ENCODE measurements at regions not wholly inside any gene's neighbourhood (a gene's known extent, or its start where the extent isn't known, plus 50 kb on each side); places are given as distances from the start of the nearest gene placed in this dataset.

DNA sequence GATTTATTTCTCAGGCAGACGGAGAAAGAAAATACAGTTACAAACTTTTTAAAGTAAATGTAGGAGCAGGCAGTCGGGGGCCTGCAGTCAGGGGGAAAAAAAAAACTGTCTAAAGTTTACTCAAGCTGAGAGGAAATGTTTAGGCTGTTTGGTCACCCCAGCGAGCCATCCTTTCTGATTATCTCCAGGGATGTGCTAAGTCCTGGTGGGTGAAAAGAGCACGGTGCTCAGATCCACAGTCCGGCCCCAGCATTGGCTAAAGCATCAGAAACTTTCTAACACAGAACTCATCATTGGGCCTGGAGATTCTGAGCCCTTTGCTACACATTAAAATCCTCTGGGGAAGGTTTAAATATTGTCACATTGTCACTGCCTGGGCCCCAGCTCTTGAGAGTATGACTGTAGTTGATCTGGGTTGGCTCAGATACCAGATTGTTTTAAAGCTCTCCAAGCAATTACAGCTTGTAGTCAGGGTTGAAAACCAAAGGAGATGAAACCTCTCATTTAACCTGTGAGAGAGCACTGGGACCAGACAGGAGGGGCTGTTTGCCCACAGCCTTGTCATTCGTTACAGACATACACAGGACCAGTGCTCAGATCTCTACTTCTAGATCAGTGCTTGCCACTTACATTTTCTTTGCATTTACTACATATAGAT is 131.1 kb upstream of the HTR2A start:
- Histone ChIP-seq H3K9me3 (ENCODE audit: insufficient read depth, low read length) (no peaks in the 10 kb centered on the region), H3K36me3 (ENCODE audit: low read length) (no peaks in the 10 kb centered on the region), H3K9me2 (replicated peaks; ENCODE audit: insufficient read depth, low read length) (no peaks in the 10 kb centered on the region), H3K4me2 (ENCODE audit: low read depth, low read length, poor library complexity, severe bottlenecking) (no peak overlapping the region), H3F3A (ENCODE audit: insufficient read depth) (no peaks in the 10 kb centered on the region), H3K27me3 (ENCODE audit: low read length) (no peaks in the 10 kb centered on the region), H3K79me2 (ENCODE audit: insufficient read depth, low read length) (no peaks in the 10 kb centered on the region), H4K20me1 (ENCODE audit: low read depth, low read length) (no peaks in the 10 kb centered on the region), H3K9ac (ENCODE audit: low read length) (no peak overlapping the region), H3K4me3 (ENCODE audit: insufficient read depth, low read length, poor library complexity, severe bottlenecking) (no peak overlapping the region), H2AFZ (ENCODE audit: low read depth, low read length, severe bottlenecking) (no peak overlapping the region), H3K27ac (ENCODE audit: low read depth, low read length) (no peak overlapping the region)
- TF ChIP-seq, protein P1, sequence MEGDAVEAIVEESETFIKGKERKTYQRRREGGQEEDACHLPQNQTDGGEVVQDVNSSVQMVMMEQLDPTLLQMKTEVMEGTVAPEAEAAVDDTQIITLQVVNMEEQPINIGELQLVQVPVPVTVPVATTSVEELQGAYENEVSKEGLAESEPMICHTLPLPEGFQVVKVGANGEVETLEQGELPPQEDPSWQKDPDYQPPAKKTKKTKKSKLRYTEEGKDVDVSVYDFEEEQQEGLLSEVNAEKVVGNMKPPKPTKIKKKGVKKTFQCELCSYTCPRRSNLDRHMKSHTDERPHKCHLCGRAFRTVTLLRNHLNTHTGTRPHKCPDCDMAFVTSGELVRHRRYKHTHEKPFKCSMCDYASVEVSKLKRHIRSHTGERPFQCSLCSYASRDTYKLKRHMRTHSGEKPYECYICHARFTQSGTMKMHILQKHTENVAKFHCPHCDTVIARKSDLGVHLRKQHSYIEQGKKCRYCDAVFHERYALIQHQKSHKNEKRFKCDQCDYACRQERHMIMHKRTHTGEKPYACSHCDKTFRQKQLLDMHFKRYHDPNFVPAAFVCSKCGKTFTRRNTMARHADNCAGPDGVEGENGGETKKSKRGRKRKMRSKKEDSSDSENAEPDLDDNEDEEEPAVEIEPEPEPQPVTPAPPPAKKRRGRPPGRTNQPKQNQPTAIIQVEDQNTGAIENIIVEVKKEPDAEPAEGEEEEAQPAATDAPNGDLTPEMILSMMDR (IDR thresholded peaks at IDR 0.05; ENCODE audit: insufficient read depth, low read length, poor library complexity, severe bottlenecking): no peak
- no peak for TF ChIP-seq EZH2phosphoT487 (conservative IDR thresholded peaks at IDR 0.05; ENCODE audit: low read length)

DNA sequence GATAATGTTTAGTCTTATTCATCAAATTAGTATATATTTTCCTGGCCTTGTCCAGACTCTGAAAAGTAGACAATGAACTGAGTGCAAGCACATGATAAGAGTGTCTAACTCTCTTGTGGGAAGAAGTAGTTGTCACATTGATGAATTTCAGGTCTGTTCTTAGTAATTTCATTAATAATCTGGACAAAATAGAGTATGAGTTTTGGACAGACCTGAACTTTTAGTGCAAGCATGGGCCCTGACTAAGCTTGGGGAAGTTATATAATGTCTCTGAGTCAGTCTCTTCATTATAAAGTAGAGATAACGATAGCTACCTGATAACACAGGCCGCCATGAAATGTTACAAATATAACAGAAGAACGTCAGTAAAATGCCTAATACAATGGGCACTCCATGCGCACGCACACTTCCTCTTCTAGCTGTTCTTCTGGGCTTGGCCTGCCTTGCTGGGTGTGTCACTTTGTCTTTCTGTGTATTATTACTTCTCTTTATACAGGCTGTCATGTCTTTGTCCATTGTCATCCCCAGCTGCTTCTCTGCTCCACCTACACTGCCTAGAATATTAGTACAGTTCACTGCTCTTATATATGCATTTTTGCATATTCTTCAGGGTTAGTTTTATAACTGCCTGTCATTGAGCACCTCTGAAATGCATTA is 129.1 kb upstream of the HTR2A start:
- no peak for TF ChIP-seq EZH2phosphoT487 (conservative IDR thresholded peaks at IDR 0.05; ENCODE audit: low read length)
- TF ChIP-seq, protein P1 (IDR thresholded peaks at IDR 0.05; ENCODE audit: insufficient read depth, low read length, poor library complexity, severe bottlenecking): no peak
- H3K4me2 ChIP-seq (ENCODE audit: low read depth, low read length, poor library complexity, severe bottlenecking): no peak overlapping the region
- no peaks in the 10 kb centered on the region for H3K36me3 ChIP-seq (ENCODE audit: low read length)
- H3K4me3 ChIP-seq (ENCODE audit: insufficient read depth, low read length, poor library complexity, severe bottlenecking): no peak overlapping the region
- no peaks in the 10 kb centered on the region for H4K20me1 ChIP-seq (ENCODE audit: low read depth, low read length)
- H3K27me3 ChIP-seq (ENCODE audit: low read length): no peaks in the 10 kb centered on the region
- no peaks in the 10 kb centered on the region for H3K79me2 ChIP-seq (ENCODE audit: insufficient read depth, low read length)
- no peak overlapping the region for H3K27ac ChIP-seq (ENCODE audit: low read depth, low read length)
- H3K9me2 ChIP-seq (replicated peaks; ENCODE audit: insufficient read depth, low read length): no peaks in the 10 kb centered on the region
- no peaks in the 10 kb centered on the region for H3F3A ChIP-seq (ENCODE audit: insufficient read depth)
- no peaks in the 10 kb centered on the region for H3K9me3 ChIP-seq (ENCODE audit: insufficient read depth, low read length)
- no peak overlapping the region for H2AFZ ChIP-seq (ENCODE audit: low read depth, low read length, severe bottlenecking)
- no peak overlapping the region for H3K9ac ChIP-seq (ENCODE audit: low read length)

DNA sequence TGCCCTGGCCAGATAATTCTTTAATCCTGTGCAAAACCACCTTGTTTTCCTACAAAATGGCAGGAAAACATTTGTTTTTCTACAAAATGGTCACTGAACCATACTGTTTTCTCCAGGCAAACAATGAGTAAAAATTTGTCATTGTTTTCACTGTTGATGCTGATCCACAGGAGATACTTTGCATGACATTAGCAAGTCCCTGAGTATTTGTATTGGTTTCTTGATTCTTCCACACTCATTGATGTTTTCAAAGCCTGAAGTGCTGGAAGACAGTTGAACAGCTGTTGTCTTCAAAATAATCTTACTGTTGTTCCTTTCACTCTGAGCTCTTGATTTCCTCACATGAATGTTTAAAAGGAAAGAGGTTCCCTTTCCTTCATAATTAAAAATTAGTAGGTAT is 123.1 kb upstream of the HTR2A start:
- Histone ChIP-seq H3K9me3 (ENCODE audit: insufficient read depth, low read length) (no peaks in the 10 kb centered on the region), H3F3A (ENCODE audit: insufficient read depth) (no peaks in the 10 kb centered on the region), H3K79me2 (ENCODE audit: insufficient read depth, low read length) (no peaks in the 10 kb centered on the region), H3K9ac (ENCODE audit: low read length) (no peak overlapping the region), H3K27me3 (ENCODE audit: low read length) (no peaks in the 10 kb centered on the region), H3K36me3 (ENCODE audit: low read length) (no peaks in the 10 kb centered on the region), H3K4me2 (ENCODE audit: low read depth, low read length, poor library complexity, severe bottlenecking) (no peak overlapping the region), H3K9me2 (replicated peaks; ENCODE audit: insufficient read depth, low read length) (no peaks in the 10 kb centered on the region), H3K27ac (ENCODE audit: low read depth, low read length) (no peak overlapping the region), H4K20me1 (ENCODE audit: low read depth, low read length) (no peaks in the 10 kb centered on the region), H3K4me3 (ENCODE audit: insufficient read depth, low read length, poor library complexity, severe bottlenecking) (no peak overlapping the region), H2AFZ (ENCODE audit: low read depth, low read length, severe bottlenecking) (no peak overlapping the region)
- TF ChIP-seq, protein P1 (IDR thresholded peaks at IDR 0.05; ENCODE audit: insufficient read depth, low read length, poor library complexity, severe bottlenecking): no peak
- no peak for TF ChIP-seq EZH2phosphoT487 (conservative IDR thresholded peaks at IDR 0.05; ENCODE audit: low read length)
